Muscle of arm (tissue), 1 donor: ENCODE measurements at regions not wholly inside any gene's neighbourhood (a gene's known extent, or its start where the extent isn't known, plus 50 kb on each side); places are given as distances from the start of the nearest gene placed in this dataset.

Experiments
- DNase-seq: peaks from one replicate; pipeline ENCODE4 v3.0.0-alpha.2; 2013

DNA sequence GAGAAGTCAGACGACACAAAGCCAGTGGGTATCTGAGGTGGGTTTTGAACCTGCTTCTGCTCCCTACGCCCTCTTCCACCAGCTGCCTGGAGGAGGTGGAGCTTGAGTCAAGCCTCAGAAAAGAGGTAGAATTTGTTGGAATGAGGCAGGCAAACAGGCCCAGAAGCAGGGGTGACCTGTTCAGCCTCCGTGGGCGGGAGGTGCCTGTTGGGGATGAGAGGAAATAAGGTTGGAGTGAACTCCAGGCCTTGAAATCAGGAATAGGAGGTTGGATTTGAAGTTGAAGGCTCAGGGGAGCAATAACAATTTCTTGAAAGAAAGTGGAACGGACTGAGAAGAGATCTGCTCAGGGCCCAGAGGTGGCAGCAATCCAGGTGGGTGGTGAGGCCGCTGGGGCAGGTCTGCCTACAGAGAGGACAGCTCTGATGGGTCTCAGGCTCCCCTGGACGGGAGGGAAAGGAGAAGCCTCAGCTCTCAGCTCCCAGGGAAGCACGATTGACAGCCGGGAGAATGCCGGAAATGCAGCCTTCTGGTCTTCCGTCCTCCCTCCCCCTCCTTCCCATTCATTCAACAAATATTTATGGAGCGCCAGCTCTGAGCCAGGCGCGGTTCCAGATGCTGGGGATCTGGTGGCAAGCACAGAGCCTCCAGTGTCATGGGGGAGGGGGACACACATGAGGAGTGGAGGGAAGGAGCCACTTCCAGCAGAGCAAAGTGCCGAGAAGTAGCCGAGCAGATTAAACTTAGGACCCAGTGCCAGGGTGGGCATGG lies 61.9 kb upstream of the CIBAR2 start:
- DNase-seq, result no peak

DNA sequence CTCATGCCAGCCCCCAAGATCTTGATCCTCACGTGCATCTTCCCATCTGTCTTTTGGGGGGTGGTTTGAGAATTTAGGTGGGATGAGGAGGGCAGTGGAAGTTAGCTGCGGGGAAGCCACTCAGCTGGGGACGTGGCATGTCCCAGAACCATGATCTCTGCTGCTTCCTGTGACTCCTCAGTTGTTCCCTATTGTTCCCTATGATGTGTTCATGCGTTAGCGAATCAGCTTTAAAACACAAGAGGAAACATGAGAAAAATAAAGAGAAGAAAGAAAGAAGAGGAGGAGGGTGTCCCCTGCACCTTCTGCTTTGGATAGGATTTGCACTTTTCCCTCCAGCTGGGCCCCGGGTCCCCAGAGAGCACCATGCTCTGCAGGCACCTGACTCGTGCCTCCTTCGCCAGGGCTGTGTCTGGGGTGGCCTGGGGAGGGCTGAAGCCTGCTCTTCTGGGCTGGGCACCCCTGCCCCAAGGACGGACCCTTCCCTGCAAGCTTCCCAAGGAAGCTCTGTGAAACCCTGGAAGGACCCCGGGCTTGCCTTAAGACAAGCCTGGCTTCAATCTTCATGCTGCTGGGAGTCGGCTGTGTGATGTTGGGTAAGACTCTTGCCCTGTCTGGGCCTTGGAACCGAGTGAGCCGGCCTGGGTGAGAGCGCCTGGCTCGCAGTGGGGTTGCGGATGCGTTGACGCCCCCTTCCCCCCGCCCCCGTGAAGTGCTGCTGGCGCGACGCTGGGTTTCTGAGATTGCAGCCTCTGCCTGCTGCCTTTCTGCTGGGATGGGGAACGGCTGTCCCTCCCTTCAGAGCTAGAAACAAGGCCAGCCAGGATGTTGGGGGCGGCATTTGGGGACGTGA lies 62.8 kb upstream of the CIBAR2 start:
- DNase-seq, result no peak

DNA sequence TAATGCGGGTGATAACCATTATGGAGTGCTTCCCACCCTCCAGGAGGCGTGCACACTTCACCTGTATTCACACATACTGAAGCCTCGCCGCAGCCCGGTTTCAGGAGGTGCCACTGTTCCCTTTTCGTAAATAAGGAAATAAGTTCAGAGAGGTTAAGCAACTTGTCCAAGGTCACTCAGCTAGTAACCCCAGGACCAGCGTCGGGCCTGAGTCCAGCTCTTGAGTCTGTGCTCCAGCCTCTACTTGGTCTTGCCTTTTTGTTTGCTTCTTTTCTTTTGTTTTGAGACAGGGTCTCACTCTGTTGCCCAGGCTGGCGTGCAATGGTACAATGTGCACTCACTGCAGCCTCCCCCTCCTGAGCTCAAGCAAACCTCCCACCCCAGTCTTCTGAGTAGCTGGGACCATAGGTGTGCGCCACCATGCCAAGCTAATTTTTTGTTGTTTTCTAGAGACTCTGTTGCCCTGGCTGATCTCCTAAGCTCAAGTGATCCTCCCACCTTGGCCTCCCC lies 63.5 kb upstream of the CIBAR2 start:
- DNase-seq, result no peak

DNA sequence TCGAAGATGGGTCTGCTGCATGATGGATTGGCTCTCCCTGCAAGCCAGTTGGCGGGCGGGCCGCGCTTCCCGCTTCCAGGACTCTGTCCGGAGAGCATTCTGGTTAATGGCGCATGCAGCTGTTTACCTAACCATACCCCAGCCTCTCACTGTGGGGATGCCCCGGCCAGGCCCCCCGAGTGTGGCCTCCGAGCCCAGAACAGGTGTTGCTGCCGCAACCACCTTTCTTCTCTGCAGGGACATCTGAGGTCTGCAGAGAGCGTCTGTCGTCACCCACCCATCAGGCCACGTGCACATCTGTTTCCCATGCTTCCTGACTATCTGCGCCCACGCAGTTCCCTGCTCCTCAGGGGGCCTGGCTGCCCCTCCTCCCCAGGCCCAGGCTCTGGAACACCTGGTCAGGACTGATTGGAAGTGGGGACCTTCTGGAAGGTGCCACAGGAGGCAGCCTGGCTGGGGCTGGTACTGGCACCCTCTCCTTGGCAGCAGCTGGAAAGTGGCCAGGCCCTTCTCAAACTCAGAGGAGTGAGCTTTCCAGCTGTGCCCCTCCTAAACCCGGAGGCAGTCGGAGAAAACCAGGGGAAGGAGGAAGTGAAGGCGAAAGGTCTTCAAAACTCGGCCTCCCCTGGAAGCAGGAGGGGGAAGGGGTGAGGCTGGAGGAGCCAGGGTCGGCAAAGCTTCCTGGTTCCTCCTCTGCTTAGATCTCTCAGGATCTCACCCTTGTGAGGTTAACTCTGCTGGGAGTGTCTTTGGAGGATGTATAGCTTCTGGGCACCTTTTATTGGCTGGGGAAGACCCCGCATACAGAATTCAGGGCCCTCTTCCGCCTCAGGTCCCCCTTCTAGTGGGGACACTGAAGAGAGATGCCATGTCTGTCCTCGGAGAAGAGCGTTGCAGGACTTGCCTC lies 64.5 kb upstream of the CIBAR2 start:
- no peak for DNase-seq

DNA sequence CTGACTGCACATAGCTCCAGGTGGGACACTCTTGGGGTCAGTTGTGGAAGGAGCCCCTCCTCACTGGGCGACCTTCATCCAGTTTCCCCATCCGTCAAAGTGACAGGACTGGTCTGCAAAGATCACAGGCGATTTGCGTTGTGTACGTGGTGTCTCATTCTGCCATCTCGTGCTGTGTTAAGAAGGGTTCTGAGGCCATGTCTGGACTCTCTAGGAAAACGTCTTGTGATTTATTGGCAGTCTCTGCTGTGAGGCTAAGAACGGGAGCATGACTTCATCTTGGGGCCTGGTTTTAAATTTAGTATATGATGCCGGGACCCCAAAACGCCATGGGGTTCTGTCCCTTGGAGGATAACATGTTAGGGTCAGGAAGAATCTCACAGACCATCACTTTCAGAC lies 65.2 kb upstream of the CIBAR2 start:
- DNase-seq, result no peak

DNA sequence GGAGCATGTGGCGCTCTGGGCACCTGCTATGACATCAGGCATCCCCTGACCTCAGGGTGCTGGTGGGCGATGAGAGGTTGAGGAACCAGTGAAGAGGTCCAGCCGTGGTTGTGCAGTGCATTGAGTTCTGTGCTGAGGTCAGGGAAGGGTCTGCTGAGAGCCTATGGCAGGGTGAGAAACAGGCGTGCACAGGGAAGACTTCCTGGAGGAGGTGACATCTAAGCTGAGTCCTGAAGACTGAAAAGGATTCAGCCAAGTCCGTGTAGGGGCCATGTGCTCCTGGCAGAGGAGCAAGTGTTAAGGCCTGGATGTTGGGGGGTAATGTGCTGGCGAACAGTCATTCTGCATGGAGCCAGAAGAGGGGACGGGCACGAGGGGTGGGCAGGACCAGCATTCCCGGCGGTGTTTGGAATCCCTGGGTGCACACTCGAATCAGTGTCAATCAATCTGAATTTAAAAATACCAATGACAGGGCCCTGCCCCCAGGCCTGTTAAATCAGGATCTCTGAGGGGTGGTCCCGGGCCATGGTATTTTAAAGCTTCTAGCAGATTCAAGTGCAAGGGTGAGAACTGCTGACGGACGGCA lies 65.8 kb upstream of the CIBAR2 start:
- no peak for DNase-seq

DNA sequence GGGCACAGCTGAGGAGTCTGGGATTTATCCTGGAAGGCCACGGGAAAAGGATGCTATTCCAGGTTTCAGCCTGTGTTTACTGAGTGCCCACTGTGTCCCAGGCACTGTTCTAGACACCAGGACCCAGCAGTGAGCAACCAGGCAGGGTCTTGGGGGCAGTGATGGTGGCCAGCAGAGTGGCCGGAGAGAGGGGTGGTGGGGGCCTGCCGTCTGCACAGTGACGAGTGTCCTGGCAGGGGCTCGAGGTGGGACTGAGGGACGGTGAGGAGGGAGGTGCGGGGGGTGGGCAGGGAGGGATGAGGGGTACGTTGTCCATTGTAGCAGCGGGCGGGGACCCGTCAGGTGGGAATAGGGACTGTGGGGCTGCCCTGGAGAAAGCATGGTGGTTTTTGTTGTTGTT lies 66.3 kb upstream of the CIBAR2 start:
- DNase-seq, result no peak

DNA sequence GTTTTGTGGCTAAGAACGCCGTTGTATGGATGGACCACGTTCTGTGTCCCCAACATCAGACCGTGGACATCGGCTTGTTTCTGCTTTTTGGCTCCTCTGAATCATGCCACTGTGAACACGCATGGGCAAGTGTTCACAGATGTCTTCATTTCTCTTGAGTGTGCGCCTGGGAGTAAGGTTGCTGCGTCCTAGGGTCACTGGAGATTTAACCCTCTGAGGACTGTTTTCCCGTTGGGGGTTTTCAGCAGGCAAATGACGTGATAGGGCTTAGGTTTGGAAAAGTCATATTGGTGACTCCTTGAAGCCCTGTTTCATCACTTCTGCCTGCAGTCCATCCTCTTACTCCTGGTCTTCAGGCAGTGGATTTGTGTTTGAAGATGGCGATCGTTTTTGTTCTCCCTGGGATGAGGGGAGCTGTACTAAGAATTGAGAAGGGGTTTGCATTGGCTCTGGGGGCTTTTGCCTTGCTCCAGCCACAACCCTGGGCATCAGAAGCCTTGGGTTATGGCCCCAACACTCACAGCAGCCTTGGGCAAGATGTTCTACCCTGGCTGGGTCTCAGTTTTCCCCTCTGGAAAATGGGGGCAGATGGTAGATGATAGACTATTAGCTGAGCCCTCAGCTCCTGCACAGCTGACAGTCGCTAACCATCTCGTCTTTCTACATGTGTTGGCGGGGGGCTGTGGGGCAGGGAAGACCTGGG lies 67.2 kb upstream of the CIBAR2 start:
- DNase-seq, result no peak

DNA sequence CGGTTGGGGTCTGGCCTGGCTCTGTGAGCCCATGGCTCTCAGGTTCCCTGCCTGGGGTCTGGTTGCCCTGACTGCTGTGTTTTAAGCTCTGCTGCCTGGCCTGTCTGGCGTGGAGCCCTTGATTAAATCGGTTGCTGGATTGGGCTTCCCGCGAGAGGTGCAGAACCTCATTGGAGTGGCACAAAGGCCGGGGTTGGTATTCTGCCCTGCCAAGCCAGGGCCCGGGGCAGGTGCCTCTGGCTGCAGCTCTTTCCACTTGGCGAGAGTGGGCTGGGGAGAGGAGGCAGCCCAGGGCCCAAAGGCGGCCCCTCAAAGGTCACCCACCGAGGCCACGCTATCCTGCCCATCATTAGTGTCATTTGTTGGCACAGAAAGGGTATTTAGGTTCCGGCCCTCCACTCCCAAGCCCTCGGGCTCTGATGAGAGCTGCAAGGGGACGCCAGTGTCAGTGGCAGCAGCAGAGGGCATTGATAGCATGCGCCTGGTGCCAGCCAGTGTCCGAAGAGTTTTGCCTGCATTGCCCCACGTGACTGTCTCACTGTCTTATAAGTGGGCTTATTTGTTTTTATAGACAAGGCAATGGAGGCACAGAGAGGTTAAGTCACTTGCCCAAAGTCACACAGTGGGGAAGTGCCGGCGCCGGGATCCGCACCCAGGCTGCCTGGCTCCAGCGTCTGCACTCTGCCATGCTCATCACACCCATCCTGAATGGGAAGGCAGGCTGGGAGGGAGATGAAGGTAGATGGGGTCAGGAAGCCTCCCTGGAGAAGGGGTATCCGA lies 68.0 kb upstream of the CIBAR2 start:
- DNase-seq, result no peak

DNA sequence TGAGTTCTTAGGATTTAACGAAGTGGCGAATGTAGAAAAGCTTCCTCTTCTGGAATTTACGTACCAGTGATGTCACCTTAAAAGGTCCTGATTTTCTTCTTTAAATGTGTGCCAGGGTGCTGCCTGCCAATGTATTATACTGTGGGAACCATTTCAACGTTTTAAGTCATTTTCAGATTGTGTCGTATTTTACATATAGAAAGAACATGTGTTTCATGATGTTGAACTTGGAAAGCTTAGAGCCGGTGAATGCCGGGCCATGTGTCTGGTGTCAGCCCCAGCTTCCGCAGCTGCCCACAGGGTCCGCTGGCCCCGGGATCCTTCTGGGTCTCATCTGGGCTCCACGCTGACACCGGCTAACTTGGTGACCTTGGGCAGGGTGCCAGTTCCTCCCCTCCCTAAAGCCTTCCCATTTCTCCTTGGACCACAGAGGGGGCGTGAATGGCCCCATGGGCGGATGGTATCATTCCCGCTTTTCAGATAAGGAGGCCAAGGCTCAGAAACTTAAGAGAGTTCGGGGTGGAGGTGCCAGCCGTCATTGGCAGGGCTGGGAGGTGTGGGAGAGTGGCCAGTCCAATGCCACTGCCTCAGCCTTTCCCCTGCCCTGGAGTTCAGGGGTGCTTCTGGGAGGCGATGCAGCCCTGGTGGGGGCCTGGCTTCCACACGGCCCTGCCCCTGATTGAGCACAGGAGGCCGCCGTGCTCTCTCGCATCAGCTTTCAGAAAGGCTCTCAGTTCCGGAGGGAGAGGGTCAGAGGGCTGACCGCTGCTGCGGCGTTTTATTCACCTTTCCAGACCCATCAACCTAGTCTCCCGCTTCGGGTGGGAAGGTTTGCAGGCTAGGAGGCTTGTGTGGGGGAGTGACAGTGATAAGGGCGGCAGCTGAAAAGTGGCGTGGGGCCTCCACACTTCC lies 68.8 kb upstream of the CIBAR2 start:
- DNase-seq, result no peak

DNA sequence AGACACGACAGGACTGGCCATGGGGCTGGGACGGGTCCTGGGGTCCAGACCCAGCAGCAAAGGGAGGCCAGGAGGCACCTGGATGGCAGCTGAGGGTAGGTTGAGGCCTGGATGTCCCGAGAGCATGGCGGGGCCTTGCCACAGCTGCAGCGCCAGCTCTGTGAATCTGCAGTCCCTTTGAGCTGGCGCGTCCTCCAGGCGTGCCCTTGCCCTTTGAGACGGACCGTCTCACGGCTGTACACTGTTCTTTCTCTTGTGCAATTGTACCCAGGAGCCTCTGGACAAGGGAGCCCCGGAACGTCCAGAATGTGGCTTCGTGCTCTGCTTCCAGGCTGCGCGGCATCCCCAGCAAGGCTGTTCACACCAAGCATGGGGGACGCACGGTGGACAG lies 69.5 kb upstream of the CIBAR2 start:
- no peak for DNase-seq

DNA sequence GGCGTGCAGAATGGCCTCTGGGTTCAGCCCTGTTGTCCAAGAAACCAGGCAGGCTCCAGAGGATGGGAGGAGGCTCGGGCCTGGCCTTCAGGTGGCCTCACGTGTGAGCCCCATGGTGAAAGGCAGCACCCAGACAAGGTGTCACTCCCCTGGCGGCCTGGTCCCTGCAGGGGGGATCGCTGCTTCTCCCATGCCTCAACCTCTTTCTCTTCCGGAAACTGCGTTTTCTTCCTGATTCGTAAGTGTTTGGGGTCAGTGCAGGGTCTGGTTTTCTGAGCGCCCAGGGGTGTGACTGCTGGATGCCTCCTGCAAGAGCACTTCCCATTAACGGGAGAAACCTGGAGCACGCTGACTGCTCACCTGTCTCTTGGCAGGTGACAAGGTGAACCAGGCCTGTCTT lies 70.0 kb upstream of the CIBAR2 start:
- DNase-seq, result no peak

DNA sequence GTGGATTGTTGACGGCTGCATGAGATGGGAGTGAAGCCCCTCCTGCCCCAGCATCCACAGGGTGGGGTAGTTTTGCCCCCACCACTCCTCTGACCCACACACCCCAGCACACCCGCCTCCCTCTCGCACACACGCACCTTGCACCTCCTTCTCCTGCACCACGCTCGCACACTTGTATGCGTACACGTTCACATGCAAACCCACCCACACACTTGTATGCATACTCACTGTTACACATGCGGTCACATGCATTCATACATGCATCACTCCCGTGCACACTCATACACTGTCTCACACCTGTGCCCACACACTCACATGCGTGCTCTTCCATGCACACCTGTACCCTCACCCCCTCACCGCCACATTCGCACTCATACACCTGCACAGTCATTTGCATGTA lies 70.5 kb upstream of the CIBAR2 start:
- DNase-seq, result no peak

DNA sequence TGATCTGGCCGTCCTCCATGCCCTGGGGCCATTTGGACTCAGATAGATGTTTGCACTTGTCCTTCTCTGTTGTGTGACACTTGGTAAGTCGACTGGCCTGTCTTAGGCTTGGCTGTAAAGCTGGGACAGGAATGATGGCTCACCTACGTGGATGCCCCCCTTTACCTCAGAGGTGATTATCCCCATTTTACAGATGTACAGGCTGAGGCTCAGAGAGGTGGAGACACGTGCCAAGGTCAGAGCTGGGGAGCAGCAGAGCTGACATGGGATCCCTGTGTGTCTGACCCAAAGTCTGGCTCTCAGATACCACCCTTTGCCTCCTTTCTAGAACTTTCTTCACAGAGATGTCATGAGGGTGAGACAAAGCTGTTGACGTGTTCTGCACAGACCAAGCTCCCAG lies 71.3 kb upstream of the CIBAR2 start:
- no peak for DNase-seq

DNA sequence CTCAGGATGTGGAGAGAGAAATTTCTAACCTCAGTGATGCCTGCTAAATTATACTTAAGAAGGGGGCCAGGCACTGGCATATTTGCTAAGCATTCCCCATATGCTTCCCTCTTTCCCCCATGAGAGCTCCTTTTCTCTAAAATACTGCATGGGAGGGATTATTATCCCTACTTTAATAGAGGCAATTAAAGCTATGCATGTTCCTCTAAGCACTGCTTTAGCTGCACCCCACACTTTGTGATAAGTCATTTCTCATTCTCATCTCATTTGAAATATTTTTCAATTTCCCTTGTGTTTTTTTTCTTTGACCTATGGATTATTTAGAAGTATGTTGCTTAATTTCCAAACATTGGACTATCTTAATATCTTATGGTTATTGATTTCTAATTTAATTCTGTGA lies 72.1 kb upstream of the CIBAR2 start:
- no peak for DNase-seq

DNA sequence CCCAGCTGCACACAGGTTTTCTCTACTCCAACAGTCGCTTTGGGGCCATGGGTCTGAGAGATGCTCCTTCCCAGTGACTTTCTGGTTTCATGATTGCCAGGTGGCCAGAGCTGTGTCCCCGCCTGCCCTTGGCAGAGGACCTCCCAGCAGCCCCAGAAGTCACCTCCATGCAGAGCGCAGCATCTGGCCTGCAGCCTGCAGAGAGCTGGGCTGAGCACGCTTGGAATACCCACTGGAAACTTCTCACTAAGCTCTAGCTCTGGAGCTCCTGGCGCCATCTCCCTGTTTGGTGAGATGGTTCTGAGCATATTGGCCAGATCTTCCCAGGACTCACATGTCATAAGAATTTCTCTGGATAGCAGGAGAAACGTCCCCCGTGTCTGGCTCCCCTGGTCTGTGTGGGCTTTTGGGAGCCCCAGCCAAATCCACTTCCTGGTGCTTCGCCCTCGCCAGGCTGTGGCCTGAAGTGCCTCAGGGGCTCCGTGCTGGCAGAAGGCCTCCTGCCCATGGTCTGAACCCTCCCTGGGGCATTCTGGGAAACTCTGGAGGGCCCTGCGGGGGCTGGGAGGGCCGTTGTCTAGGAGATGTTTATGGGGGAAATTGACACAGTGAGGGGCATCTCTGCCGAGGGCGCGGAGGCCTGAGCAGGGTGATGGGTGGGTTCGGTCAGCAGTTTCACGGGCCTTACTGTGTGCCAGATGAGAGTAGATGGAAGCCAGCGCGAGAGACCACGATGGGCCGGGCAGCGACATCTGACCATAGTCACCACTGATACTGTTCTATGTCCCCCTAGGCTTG lies 73.2 kb upstream of the CIBAR2 start:
- no peak for DNase-seq

DNA sequence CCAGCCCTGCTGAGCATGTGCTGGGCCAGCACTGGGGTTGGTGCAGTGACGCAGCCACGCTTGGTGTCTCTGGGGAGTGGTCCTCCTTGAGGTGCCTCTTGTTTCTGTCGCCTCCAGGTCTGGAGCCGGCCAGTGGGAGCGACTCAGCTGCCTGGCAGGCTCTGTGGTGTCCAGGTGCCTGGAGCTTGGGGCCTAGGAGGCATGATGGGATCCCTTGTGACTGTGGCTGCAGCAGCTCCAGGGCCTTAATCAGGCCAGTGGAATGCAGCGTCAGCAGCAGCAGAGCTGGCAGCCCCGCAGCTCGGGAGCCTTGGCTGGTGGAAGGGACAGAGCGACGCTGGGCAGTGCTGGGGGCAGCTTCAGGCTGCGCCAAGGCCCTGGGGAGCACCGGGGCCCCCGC lies 74.7 kb upstream of the CIBAR2 start:
- DNase-seq, result no peak

DNA sequence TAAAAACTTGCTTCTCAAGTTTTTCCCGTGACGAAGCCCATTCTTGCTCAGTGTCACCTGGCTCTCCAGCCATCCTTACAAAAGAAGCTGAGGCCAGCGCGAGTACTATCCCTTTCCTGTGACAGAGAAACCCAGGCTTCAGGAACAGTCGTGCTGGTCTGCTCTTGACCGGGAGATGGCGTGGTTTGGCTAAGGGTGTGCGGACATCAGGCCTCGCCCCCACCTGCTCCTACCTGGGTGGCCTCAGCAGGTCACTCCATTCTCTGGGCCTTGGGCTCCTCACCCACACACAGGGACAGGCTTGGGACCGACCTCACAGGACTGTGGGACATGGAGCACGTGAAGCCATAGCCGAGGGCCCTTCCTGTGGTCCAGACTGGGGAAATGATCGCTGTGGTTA lies 75.2 kb upstream of the CIBAR2 start:
- DNase-seq, result no peak
